HepG2 (cell line): ENCODE measurements at regions not wholly inside any gene's neighbourhood (a gene's known extent, or its start where the extent isn't known, plus 50 kb on each side); places are given as distances from the start of the nearest gene placed in this dataset.

Experiments
- ATF1 ChIP-seq: IDR thresholded peaks from 2 replicates; pipeline ENCODE4 v1.6.1; 2016; ENCODE audit warnings: mild to moderate bottlenecking, control low read depth
- BCL6 ChIP-seq: IDR thresholded peaks from 2 replicates; pipeline ENCODE4 v1.6.1; 2016; ENCODE audit warnings: missing genetic modification reagents, missing compliant biosample characterization
- BRD4 ChIP-seq: sonication (generic); formaldehyde crosslinking; IDR thresholded peaks from 2 replicates; pipeline ENCODE4 v1.4.0; 2020; ENCODE audit warnings: missing genetic modification reagents
- CEBPG ChIP-seq: IDR thresholded peaks from 2 replicates; pipeline ENCODE4 v1.6.1; 2016
- FOXM1 ChIP-seq: sonication (generic); formaldehyde crosslinking; IDR thresholded peaks from 2 replicates; pipeline ENCODE4 v1.5.0; 2020; ENCODE audit warnings: missing genetic modification reagents
- IRF2 ChIP-seq: IDR thresholded peaks from 2 replicates; pipeline ENCODE4 v1.6.1; 2018; ENCODE audit warnings: missing genetic modification reagents, missing compliant biosample characterization
- KLF6 ChIP-seq: IDR thresholded peaks from 2 replicates; pipeline ENCODE4 v1.8.0; 2016; ENCODE audit warnings: missing biosample characterization, missing genetic modification reagents
- MIXL1 ChIP-seq: IDR thresholded peaks from 2 replicates; pipeline ENCODE4 v1.6.1; 2016
- MXI1 ChIP-seq: IDR thresholded peaks from 3 replicates; pipeline ENCODE4 v1.6.1; 2012; ENCODE audit warnings: low read depth, low read length, inconsistent platforms, borderline replicate concordance
- NCOR1 ChIP-seq: fragments of 200-600 bp; sonication (generic); IDR thresholded peaks from 2 replicates; pipeline ENCODE4 v1.7.0; 2017; ENCODE audit warnings: antibody characterized with exemption, low read length, borderline replicate concordance
- PAWR ChIP-seq: sonication (generic); formaldehyde crosslinking; IDR thresholded peaks from 2 replicates; pipeline ENCODE4 v1.4.0; 2020; ENCODE audit warnings: missing genetic modification reagents, mild to moderate bottlenecking, borderline replicate concordance
- RFX5 ChIP-seq: IDR thresholded peaks from 2 replicates; pipeline ENCODE4 v1.6.1; 2011; ENCODE audit warnings: low read depth, low read length, improper control_type of control experiment
- SCMH1 ChIP-seq: sonication (generic); formaldehyde crosslinking; IDR thresholded peaks from 2 replicates; pipeline ENCODE4 v1.9.0; 2021; ENCODE audit warnings: missing genetic modification reagents, mild to moderate bottlenecking, borderline replicate concordance
- TEAD3 ChIP-seq: optimal IDR thresholded peaks from 2 replicates; pipeline ENCODE3; 2016; ENCODE audit warnings: borderline replicate concordance
- THAP8 ChIP-seq: sonication (generic); formaldehyde crosslinking; IDR thresholded peaks from 2 replicates; pipeline ENCODE4 v1.5.1; 2020; ENCODE audit warnings: missing genetic modification reagents, mild to moderate bottlenecking, borderline replicate concordance
- WIZ ChIP-seq: sonication (generic); formaldehyde crosslinking; IDR thresholded peaks from 2 replicates; pipeline ENCODE4 v1.5.1; 2020; ENCODE audit warnings: mild to moderate bottlenecking, missing genetic modification reagents
- ZIK1 ChIP-seq: sonication (generic); formaldehyde crosslinking; IDR thresholded peaks from 2 replicates; pipeline ENCODE4 v1.5.0; 2020; ENCODE audit warnings: mild to moderate bottlenecking, low read depth, missing genetic modification reagents, borderline replicate concordance
- ZNF652 ChIP-seq: IDR thresholded peaks from 2 replicates; pipeline ENCODE4 v1.6.1; 2016; ENCODE audit warnings: low read depth, borderline replicate concordance
- ZNF674 ChIP-seq: sonication (generic); formaldehyde crosslinking; IDR thresholded peaks from 2 replicates; pipeline ENCODE4 v1.5.0; 2020; ENCODE audit warnings: low read depth, mild to moderate bottlenecking, missing genetic modification reagents
- ZNF703 ChIP-seq: sonication (generic); formaldehyde crosslinking; IDR thresholded peaks from 2 replicates; pipeline ENCODE4 v1.5.1; 2020; ENCODE audit warnings: missing genetic modification reagents, mild to moderate bottlenecking, moderate library complexity, borderline replicate concordance
- ZNF773 ChIP-seq: sonication (generic); formaldehyde crosslinking; IDR thresholded peaks from 2 replicates; pipeline ENCODE4 v1.4.0; 2020; ENCODE audit warnings: missing genetic modification reagents, borderline replicate concordance
- TF ChIP-seq, protein P1 (sequence below): sonication (generic); formaldehyde crosslinking; IDR thresholded peaks from 2 replicates; pipeline ENCODE4 v1.4.0; 2020; ENCODE audit warnings: missing genetic modification reagents, borderline replicate concordance
- TF ChIP-seq, protein P2 (sequence below): sonication (generic); formaldehyde crosslinking; IDR thresholded peaks from 2 replicates; pipeline ENCODE4 v1.5.1; 2020; ENCODE audit warnings: mild to moderate bottlenecking, moderate library complexity, missing genetic modification reagents
- TF ChIP-seq, protein P3 (sequence below): IDR thresholded peaks from 2 replicates; pipeline ENCODE4 v1.6.1; 2016
- TF ChIP-seq, protein P4 (sequence below), 2 experiments: sonication (generic) in 1 of 2; formaldehyde crosslinking in 1 of 2; IDR thresholded peaks; 2 replicates each; pipeline versions ENCODE4 v1.4.0 to v1.6.1; 2016 to 2020; ENCODE audit warnings: borderline replicate concordance in 1 of 2, low read depth in 1 of 2, mild to moderate bottlenecking in 1 of 2, missing genetic modification reagents in 1 of 2

- TF ChIP-seq IRF2 (CRISPR knock-in tag) (peak; percentile 60; the same call in 1 of the 2 replicates), MIXL1 (CRISPR knock-in tag) (peak; percentile 66), RFX5 (no peak), FOXM1 (no peak), PAWR (CRISPR knock-in tag) (no peak), WIZ (no peak), CEBPG (peak; percentile 95), ATF1 (CRISPR knock-in tag) (peak; percentile 28; the same call in 1 of the 2 replicates), ZNF773 (CRISPR knock-in tag) (no peak), TEAD3 (CRISPR knock-in tag) (peak; percentile 78), SCMH1 (CRISPR knock-in tag) (no peak), NCOR1 (peak; percentile 54; the same call in 1 of the 2 replicates), KLF6 (CRISPR knock-in tag) (peak; percentile 56; the same call in 1 of the 2 replicates), ZIK1 (CRISPR knock-in tag) (no peak), BRD4 (CRISPR knock-in tag) (no peak), THAP8 (CRISPR knock-in tag) (no peak), ZNF652 (CRISPR knock-in tag) (peak; percentile 23; the same call in 1 of the 2 replicates), ZNF703 (CRISPR knock-in tag) (no peak), MXI1 (no peak), BCL6 (CRISPR knock-in tag) (peak; percentile 74), ZNF674 (CRISPR knock-in tag) (no peak)
- TF ChIP-seq, protein P1, sequence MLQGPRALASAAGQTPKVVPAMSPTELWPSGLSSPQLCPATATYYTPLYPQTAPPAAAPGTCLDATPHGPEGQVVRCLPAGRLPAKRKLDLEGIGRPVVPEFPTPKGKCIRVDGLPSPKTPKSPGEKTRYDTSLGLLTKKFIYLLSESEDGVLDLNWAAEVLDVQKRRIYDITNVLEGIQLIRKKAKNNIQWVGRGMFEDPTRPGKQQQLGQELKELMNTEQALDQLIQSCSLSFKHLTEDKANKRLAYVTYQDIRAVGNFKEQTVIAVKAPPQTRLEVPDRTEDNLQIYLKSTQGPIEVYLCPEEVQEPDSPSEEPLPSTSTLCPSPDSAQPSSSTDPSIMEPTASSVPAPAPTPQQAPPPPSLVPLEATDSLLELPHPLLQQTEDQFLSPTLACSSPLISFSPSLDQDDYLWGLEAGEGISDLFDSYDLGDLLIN (CRISPR knock-in tag) = no peak
- TF ChIP-seq, protein P2, sequence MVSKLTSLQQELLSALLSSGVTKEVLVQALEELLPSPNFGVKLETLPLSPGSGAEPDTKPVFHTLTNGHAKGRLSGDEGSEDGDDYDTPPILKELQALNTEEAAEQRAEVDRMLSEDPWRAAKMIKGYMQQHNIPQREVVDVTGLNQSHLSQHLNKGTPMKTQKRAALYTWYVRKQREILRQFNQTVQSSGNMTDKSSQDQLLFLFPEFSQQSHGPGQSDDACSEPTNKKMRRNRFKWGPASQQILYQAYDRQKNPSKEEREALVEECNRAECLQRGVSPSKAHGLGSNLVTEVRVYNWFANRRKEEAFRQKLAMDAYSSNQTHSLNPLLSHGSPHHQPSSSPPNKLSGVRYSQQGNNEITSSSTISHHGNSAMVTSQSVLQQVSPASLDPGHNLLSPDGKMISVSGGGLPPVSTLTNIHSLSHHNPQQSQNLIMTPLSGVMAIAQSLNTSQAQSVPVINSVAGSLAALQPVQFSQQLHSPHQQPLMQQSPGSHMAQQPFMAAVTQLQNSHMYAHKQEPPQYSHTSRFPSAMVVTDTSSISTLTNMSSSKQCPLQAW (CRISPR knock-in tag) = no peak
- TF ChIP-seq, protein P3, sequence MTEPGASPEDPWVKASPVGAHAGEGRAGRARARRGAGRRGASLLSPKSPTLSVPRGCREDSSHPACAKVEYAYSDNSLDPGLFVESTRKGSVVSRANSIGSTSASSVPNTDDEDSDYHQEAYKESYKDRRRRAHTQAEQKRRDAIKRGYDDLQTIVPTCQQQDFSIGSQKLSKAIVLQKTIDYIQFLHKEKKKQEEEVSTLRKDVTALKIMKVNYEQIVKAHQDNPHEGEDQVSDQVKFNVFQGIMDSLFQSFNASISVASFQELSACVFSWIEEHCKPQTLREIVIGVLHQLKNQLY (CRISPR knock-in tag) = peak; percentile 75; the same call in 1 of the 2 replicates
- TF ChIP-seq, protein P4, sequence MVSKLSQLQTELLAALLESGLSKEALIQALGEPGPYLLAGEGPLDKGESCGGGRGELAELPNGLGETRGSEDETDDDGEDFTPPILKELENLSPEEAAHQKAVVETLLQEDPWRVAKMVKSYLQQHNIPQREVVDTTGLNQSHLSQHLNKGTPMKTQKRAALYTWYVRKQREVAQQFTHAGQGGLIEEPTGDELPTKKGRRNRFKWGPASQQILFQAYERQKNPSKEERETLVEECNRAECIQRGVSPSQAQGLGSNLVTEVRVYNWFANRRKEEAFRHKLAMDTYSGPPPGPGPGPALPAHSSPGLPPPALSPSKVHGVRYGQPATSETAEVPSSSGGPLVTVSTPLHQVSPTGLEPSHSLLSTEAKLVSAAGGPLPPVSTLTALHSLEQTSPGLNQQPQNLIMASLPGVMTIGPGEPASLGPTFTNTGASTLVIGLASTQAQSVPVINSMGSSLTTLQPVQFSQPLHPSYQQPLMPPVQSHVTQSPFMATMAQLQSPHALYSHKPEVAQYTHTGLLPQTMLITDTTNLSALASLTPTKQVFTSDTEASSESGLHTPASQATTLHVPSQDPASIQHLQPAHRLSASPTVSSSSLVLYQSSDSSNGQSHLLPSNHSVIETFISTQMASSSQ (IDR thresholded peaks at IDR 0.05; ENCODE audit: low read depth) = no peak
- TF ChIP-seq, protein P4 (CRISPR knock-in tag; IDR thresholded peaks at IDR 0.05; ENCODE audit: borderline replicate concordance) = no peak
These were observed 87.9 kb upstream of the ETAA1 start (continued) for GRCh38 chr2:67309281-67309680.
